Hippocampal formation (tissue), 2 donors: ENCODE measurements at regions not wholly inside any gene's neighbourhood (a gene's known extent, or its start where the extent isn't known, plus 50 kb on each side); places are given as distances from the start of the nearest gene placed in this dataset.
"Not testable (repeated sequence)": the region's sequence is repeated elsewhere in the genome, so short reads cannot be mapped to it uniquely, and the experiment has no call there.

Experiments used
- DNase-seq, 2 donors: peaks; one replicate each; lab custom pipeline; 2025; lab: John Stamatoyannopoulos, UW

- no peak for DNase-seq
Measured at GRCh38 chrX:123085311-123085940, 98.7 kb upstream of the GRIA3 start.

- no peak for DNase-seq
Measured at GRCh38 chrX:123086768-123087167, 97.3 kb upstream of the GRIA3 start.

GRCh38 chrX:123087326-123087725, 96.8 kb upstream of the GRIA3 start:
- DNase-seq = no peak

- DNase-seq = no peak
Measured at GRCh38 chrX:123088331-123088730, 95.7 kb upstream of the GRIA3 start.

GRCh38 chrX:123088930-123089329, 95.1 kb upstream of the GRIA3 start:
- no peak for DNase-seq

- DNase-seq = no peak
Measured at GRCh38 chrX:123093792-123094191, 90.3 kb upstream of the GRIA3 start.

GRCh38 chrX:123108513-123109427, 75.3 kb upstream of the GRIA3 start:
- DNase-seq = no peak

GRCh38 chrX:123121241-123121640, 62.8 kb upstream of the GRIA3 start:
- no peak for DNase-seq

- not testable (repeated sequence) for DNase-seq
Measured at GRCh38 chrX:123129805-123130204, 54.3 kb upstream of the GRIA3 start.
